ENCODE measurements at regions not wholly inside any gene's neighbourhood (a gene's known extent, or its start where the extent isn't known, plus 50 kb on each side); places are given as distances from the start of the nearest gene placed in this dataset.
A peak's percentile ranks its signal among the peaks of the same experiment; 100 is the strongest.

GRCh38 chr2:211247751-211248150, 691.4 kb downstream of the CPS1 start:
- WGBS = 40% methylated on average over 1 of the region's 1 CpG
- no peak overlapping the region for H3K9ac ChIP-seq (ENCODE audit: low read depth in 1 of 2, low read length in 2 of 2)
- H3K27me3 ChIP-seq (ENCODE audit: control insufficient read depth in 4 of 4, insufficient read depth in 4 of 4, low read length in 3 of 4) = no peaks in the 10 kb centered on the region
- TF ChIP-seq FOXA1 (IDR thresholded peaks at IDR 0.05) = no peak
- TF ChIP-seq SP1 (IDR thresholded peaks at IDR 0.05) = peak; percentile 17
- TF ChIP-seq GABPA (IDR thresholded peaks at IDR 0.05 in 1 of 2, conservative IDR thresholded peaks at IDR 0.05 in 1 of 2) = no peak
- no peak for TF ChIP-seq JUND (IDR thresholded peaks at IDR 0.05)
- no peak for TF ChIP-seq EGR1 (IDR thresholded peaks at IDR 0.05; ENCODE audit: low read depth in 2 of 2)
- TF ChIP-seq HNF4A (conservative IDR thresholded peaks at IDR 0.05) = peak; percentile 50 to 64
- TF ChIP-seq, protein P1, sequence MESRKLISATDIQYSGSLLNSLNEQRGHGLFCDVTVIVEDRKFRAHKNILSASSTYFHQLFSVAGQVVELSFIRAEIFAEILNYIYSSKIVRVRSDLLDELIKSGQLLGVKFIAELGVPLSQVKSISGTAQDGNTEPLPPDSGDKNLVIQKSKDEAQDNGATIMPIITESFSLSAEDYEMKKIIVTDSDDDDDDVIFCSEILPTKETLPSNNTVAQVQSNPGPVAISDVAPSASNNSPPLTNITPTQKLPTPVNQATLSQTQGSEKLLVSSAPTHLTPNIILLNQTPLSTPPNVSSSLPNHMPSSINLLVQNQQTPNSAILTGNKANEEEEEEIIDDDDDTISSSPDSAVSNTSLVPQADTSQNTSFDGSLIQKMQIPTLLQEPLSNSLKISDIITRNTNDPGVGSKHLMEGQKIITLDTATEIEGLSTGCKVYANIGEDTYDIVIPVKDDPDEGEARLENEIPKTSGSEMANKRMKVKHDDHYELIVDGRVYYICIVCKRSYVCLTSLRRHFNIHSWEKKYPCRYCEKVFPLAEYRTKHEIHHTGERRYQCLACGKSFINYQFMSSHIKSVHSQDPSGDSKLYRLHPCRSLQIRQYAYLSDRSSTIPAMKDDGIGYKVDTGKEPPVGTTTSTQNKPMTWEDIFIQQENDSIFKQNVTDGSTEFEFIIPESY (IDR thresholded peaks at IDR 0.05) = no peak
- no peak for TF ChIP-seq YY1 (IDR thresholded peaks at IDR 0.05)
- no peak overlapping the region for H3K4me3 ChIP-seq (ENCODE audit: low read depth in 1 of 3, low read length in 3 of 3)
- H3K36me3 ChIP-seq (ENCODE audit: control insufficient read depth in 4 of 4, insufficient read depth in 3 of 4, low read depth in 1 of 4, low read length in 3 of 4) = no peaks in the 10 kb centered on the region
- no peak overlapping the region for H3K27ac ChIP-seq (ENCODE audit: low read depth in 1 of 2, low read length in 2 of 2)
- DNase-seq (ENCODE audit: low spot score) = no peak
- peaks cover 3 to 17% (median 16%) of the 10 kb centered on the region in 4 donors for H3K4me1 ChIP-seq (ENCODE audit: control insufficient read depth in 4 of 4, insufficient read depth in 4 of 4, low read length in 3 of 4)
- H3K9me3 ChIP-seq (ENCODE audit: control insufficient read depth in 4 of 4, low read length in 3 of 4) = no peaks in the 10 kb centered on the region

DNA sequence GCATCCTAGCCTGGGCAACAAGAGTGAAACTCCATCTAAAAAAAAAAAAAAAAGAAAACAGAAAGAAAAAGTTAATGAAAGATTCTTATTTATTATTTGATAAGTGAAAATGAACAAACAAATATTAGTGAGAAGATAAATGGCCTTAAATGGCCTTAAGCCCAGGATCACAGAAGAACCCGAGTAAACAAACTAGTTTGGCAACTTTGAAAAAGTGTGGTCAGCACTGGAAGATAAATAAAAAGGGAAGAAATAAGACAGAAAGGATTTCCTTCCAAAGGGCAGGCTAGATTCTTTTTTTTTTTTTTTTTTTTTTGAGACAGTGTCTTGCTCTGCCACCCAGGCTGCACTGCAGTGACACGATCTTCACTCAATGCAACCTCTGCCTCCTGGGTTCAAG, 692.4 kb downstream of the CPS1 start:
- Histone ChIP-seq H3K9ac (ENCODE audit: low read depth in 1 of 2, low read length in 2 of 2) (no peak overlapping the region), H3K4me1 (ENCODE audit: control insufficient read depth in 4 of 4, insufficient read depth in 4 of 4, low read length in 3 of 4) (peaks cover 3 to 18% (median 16%) of the 10 kb centered on the region in 4 donors), H3K36me3 (ENCODE audit: control insufficient read depth in 4 of 4, insufficient read depth in 3 of 4, low read depth in 1 of 4, low read length in 3 of 4) (no peaks in the 10 kb centered on the region), H3K27ac (ENCODE audit: low read depth in 1 of 2, low read length in 2 of 2) (no peak overlapping the region), H3K9me3 (ENCODE audit: control insufficient read depth in 4 of 4, low read length in 3 of 4) (no peaks in the 10 kb centered on the region), H3K4me3 (ENCODE audit: low read depth in 1 of 3, low read length in 3 of 3) (no peak overlapping the region), H3K27me3 (ENCODE audit: control insufficient read depth in 4 of 4, insufficient read depth in 4 of 4, low read length in 3 of 4) (no peaks in the 10 kb centered on the region)
- DNase-seq (ENCODE audit: low spot score) = no peak
- TF ChIP-seq RXRA (IDR thresholded peaks at IDR 0.05) (peak in 1 of 2 donors; percentile 17), HNF4A (conservative IDR thresholded peaks at IDR 0.05) (no peak)
- WGBS = 23% methylated on average over 2 of the region's 2 CpGs

- Histone ChIP-seq H3K27me3 (ENCODE audit: control insufficient read depth in 4 of 4, insufficient read depth in 4 of 4, low read length in 3 of 4) (no peaks in the 10 kb centered on the region), H3K27ac (ENCODE audit: low read depth in 1 of 2, low read length in 2 of 2) (no peak overlapping the region), H3K9ac (ENCODE audit: low read depth in 1 of 2, low read length in 2 of 2) (no peak overlapping the region), H3K4me3 (ENCODE audit: low read depth in 1 of 3, low read length in 3 of 3) (no peak overlapping the region), H3K36me3 (ENCODE audit: control insufficient read depth in 4 of 4, insufficient read depth in 3 of 4, low read depth in 1 of 4, low read length in 3 of 4) (no peaks in the 10 kb centered on the region), H3K9me3 (ENCODE audit: control insufficient read depth in 4 of 4, low read length in 3 of 4) (no peaks in the 10 kb centered on the region), H3K4me1 (ENCODE audit: control insufficient read depth in 4 of 4, insufficient read depth in 4 of 4, low read length in 3 of 4) (peaks cover 3 to 18% (median 16%) of the 10 kb centered on the region in 4 donors)
- DNase-seq (ENCODE audit: low spot score) = no peak
- TF ChIP-seq FOXA1 (IDR thresholded peaks at IDR 0.05) (no peak), RAD21 (IDR thresholded peaks at IDR 0.05) (no peak)
- 87% methylated on average over 2 of the region's 2 CpGs for WGBS
Measured at GRCh38 chr2:211251016-211251415, 694.6 kb downstream of the CPS1 start.

- Histone ChIP-seq H3K36me3 (ENCODE audit: control insufficient read depth in 4 of 4, insufficient read depth in 3 of 4, low read depth in 1 of 4, low read length in 3 of 4) (no peaks in the 10 kb centered on the region), H3K9me3 (ENCODE audit: control insufficient read depth in 4 of 4, low read length in 3 of 4) (no peaks in the 10 kb centered on the region), H3K4me1 (ENCODE audit: control insufficient read depth in 4 of 4, insufficient read depth in 4 of 4, low read length in 3 of 4) (no peaks in the 10 kb centered on the region), H3K27me3 (ENCODE audit: control insufficient read depth in 4 of 4, insufficient read depth in 4 of 4, low read length in 3 of 4) (no peaks in the 10 kb centered on the region), H3K4me3 (ENCODE audit: low read depth in 1 of 3, low read length in 3 of 3) (no peak overlapping the region), H3K27ac (ENCODE audit: low read depth in 1 of 2, low read length in 2 of 2) (no peak overlapping the region), H3K9ac (ENCODE audit: low read depth in 1 of 2, low read length in 2 of 2) (no peak overlapping the region)
- DNase-seq (ENCODE audit: low spot score) = no peak
- whole genome bisulfite sequencing = 86% methylated on average over 1 of the region's 1 CpG
- TF ChIP-seq, protein P2, sequence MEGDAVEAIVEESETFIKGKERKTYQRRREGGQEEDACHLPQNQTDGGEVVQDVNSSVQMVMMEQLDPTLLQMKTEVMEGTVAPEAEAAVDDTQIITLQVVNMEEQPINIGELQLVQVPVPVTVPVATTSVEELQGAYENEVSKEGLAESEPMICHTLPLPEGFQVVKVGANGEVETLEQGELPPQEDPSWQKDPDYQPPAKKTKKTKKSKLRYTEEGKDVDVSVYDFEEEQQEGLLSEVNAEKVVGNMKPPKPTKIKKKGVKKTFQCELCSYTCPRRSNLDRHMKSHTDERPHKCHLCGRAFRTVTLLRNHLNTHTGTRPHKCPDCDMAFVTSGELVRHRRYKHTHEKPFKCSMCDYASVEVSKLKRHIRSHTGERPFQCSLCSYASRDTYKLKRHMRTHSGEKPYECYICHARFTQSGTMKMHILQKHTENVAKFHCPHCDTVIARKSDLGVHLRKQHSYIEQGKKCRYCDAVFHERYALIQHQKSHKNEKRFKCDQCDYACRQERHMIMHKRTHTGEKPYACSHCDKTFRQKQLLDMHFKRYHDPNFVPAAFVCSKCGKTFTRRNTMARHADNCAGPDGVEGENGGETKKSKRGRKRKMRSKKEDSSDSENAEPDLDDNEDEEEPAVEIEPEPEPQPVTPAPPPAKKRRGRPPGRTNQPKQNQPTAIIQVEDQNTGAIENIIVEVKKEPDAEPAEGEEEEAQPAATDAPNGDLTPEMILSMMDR (IDR thresholded peaks at IDR 0.05; ENCODE audit: low read depth, low read length, missing input control) = no peak
- TF ChIP-seq RXRA (IDR thresholded peaks at IDR 0.05) (no peak), FOXA2 (IDR thresholded peaks at IDR 0.05) (no peak), HNF4G (IDR thresholded peaks at IDR 0.05) (no peak), ATF3 (IDR thresholded peaks at IDR 0.05) (no peak), SP1 (IDR thresholded peaks at IDR 0.05) (no peak), EGR1 (IDR thresholded peaks at IDR 0.05; ENCODE audit: low read depth in 2 of 2) (no peak), NR2F2 (IDR thresholded peaks at IDR 0.05) (no peak), RAD21 (IDR thresholded peaks at IDR 0.05) (no peak), TAF1 (conservative IDR thresholded peaks at IDR 0.05) (no peak)
- TF ChIP-seq, protein P1 (IDR thresholded peaks at IDR 0.05) = no peak
Measured at GRCh38 chr2:211258646-211259335, 702.4 kb downstream of the CPS1 start.

Measured in liver (tissue), 8 donors.